HepG2 (cell line): ENCODE measurements at regions not wholly inside any gene's neighbourhood (a gene's known extent, or its start where the extent isn't known, plus 50 kb on each side); places are given as distances from the start of the nearest gene placed in this dataset.

Experiments
- FOXC1 ChIP-seq: sonication (generic); formaldehyde crosslinking; IDR thresholded peaks from 2 replicates; pipeline ENCODE4 v1.8.0; 2022; ENCODE audit warnings: mild to moderate bottlenecking, missing genetic modification reagents, borderline replicate concordance
- FOXM1 ChIP-seq: sonication (generic); formaldehyde crosslinking; IDR thresholded peaks from 2 replicates; pipeline ENCODE4 v1.5.0; 2020; ENCODE audit warnings: missing genetic modification reagents
- HNRNPLL ChIP-seq: fragments of 200-400 bp; formaldehyde crosslinking; IDR thresholded peaks from 2 replicates; pipeline ENCODE4 v1.6.1; 2017; ENCODE audit warnings: mild to moderate bottlenecking, low read depth, low read length; ENCODE audit not compliant: poor library complexity, severe bottlenecking
- NFRKB ChIP-seq: fragments of 450-650 bp; IDR thresholded peaks from 2 replicates; pipeline ENCODE4 v1.6.1; 2017
- POLR2A ChIP-seq, 2 experiments: IDR thresholded peaks; 2 replicates each; pipeline ENCODE4 v1.6.1; 2011; ENCODE audit warnings: low read depth in 2 of 2, low read length in 2 of 2, mild to moderate bottlenecking in 1 of 2, moderate library complexity in 1 of 2; ENCODE audit not compliant: insufficient read depth in 1 of 2
- TCF7L2 ChIP-seq: IDR thresholded peaks from 2 replicates; pipeline ENCODE4 v1.6.1; 2011; ENCODE audit warnings: mild to moderate bottlenecking, low read depth, low read length, moderate library complexity
- ZNF354B ChIP-seq: sonication (generic); formaldehyde crosslinking; IDR thresholded peaks from 2 replicates; pipeline ENCODE4 v1.8.0; 2022; ENCODE audit warnings: mild to moderate bottlenecking, missing genetic modification reagents
- TF ChIP-seq, protein P1 (sequence below): sonication (generic); formaldehyde crosslinking; IDR thresholded peaks from 2 replicates; pipeline ENCODE4 v1.4.0; 2020; ENCODE audit warnings: mild to moderate bottlenecking, missing genetic modification reagents

DNA sequence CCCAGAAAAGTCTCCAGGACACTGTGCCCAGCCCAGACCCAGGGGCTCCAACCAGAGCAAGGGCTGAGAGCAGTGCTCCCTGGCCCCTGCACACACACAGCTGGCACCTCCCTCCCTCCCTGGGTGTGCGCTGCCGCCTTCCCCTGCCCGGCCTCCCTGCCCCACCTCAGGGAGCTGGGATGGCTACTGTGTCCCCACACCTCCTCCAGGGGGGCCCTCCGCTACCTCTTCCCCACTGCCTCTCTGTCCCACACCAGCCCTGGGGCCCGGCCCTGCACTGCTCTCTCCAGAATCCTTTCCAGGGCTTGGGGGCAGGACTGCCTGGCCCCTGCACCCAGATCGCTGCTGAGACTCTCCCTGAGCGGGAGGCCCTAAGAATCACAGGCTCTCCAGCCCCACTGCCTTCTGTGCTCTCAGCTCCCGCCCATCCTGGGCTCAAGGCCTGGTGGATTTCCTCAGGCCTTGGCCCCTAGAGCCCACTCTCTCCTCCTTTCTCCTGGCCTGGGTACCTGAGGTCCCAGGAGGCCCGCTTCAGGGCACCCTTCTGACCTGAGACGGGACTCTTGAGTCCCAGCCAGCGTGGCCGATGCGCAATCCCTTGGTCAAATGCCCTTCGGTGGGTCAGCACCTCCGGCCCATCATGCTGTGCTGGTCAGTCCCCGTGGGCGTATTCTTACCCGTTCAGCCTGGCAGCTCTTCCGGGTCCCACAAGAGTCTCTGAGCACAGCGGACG, 276.8 kb upstream of the HDAC4 start:
- TF ChIP-seq NFRKB (no peak), HNRNPLL (no peak), TCF7L2 (no peak), ZNF354B (no peak), POLR2A (IDR thresholded peaks at IDR 0.05; ENCODE audit: insufficient read depth in 1 of 2, low read depth in 2 of 2, low read length in 2 of 2) (no peak), FOXM1 (CRISPR knock-in tag) (no peak), FOXC1 (no peak)
- TF ChIP-seq, protein P1, sequence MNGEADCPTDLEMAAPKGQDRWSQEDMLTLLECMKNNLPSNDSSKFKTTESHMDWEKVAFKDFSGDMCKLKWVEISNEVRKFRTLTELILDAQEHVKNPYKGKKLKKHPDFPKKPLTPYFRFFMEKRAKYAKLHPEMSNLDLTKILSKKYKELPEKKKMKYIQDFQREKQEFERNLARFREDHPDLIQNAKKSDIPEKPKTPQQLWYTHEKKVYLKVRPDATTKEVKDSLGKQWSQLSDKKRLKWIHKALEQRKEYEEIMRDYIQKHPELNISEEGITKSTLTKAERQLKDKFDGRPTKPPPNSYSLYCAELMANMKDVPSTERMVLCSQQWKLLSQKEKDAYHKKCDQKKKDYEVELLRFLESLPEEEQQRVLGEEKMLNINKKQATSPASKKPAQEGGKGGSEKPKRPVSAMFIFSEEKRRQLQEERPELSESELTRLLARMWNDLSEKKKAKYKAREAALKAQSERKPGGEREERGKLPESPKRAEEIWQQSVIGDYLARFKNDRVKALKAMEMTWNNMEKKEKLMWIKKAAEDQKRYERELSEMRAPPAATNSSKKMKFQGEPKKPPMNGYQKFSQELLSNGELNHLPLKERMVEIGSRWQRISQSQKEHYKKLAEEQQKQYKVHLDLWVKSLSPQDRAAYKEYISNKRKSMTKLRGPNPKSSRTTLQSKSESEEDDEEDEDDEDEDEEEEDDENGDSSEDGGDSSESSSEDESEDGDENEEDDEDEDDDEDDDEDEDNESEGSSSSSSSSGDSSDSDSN, result no peak
